Adrenal gland (tissue), 9 donors: ENCODE measurements at regions not wholly inside any gene's neighbourhood (a gene's known extent, or its start where the extent isn't known, plus 50 kb on each side); places are given as distances from the start of the nearest gene placed in this dataset.
"Not testable (repeated sequence)": the region's sequence is repeated elsewhere in the genome, so short reads cannot be mapped to it uniquely, and the experiment has no call there.

Experiments used
- DNase-seq, 7 donors: peaks; one replicate each; pipeline ENCODE4 v3.0.0-alpha.2; 2019 to 2020
- H3K27ac ChIP-seq, 5 donors: fragments of 200-600 bp; sonication (generic) in 4 of 5; 1 replicate in 3 of 5; 2 replicates in 2 of 5; pipeline versions ENCODE4 v1.5.1 to v1.8.0; 2016 to 2020; ENCODE audit warnings: mild to moderate bottlenecking in 1 of 5
- H3K27me3 ChIP-seq: fragments of 200-600 bp; 2 replicates; pipeline ENCODE4 v1.8.0; 2021
- H3K36me3 ChIP-seq, 2 donors: fragments of 200-600 bp; replicated peaks in 1 of 2; 1 replicate in 1 of 2; 2 replicates in 1 of 2; pipeline versions ENCODE4 v1.5.1 to v1.8.0; 2018 to 2022
- H3K4me1 ChIP-seq, 2 donors: fragments of 200-600 bp; replicated peaks in 1 of 2; 1 replicate in 1 of 2; 2 replicates in 1 of 2; pipeline versions ENCODE4 v1.5.1 to v1.8.0; 2018 to 2021
- H3K4me3 ChIP-seq, 4 donors: fragments of 200-600 bp; sonication (generic) in 3 of 4; one replicate each; pipeline ENCODE4 v1.5.1; 2016 to 2018
- H3K9me3 ChIP-seq, 3 donors: fragments of 200-600 bp; sonication (generic) in 1 of 3; replicated peaks in 1 of 3; 1 replicate in 2 of 3; 2 replicates in 1 of 3; pipeline versions ENCODE4 v1.5.1 to v1.8.0; 2016 to 2021
- POLR2A ChIP-seq, 2 donors: fragments of 450-650 bp; IDR thresholded peaks; one replicate each; pipeline ENCODE4 v1.6.1; 2017; ENCODE audit warnings: antibody characterized with exemption in 2 of 2, mild to moderate bottlenecking in 2 of 2, moderate library complexity in 1 of 2
- WGBS, 4 donors: extraction: QIAGEN DNeasy Blood & Tissue Kit in 2 of 4; methylation state at CpG; one replicate each; pipeline versions ENCODE4 v1.1.5 to v1.1.7; 2013 to 2017; 5-methylcytosine and 5-hydroxymethylcytosine counted together
- intact Hi-C, 2 donors: fragments of 100-400 bp; cut with DNase I; formaldehyde crosslinking; loops; one replicate each; pipeline versions ENCODE4 v1.14.1 to v1.15.0; 2022 to 2023
- TF ChIP-seq, protein P1 (sequence below), 6 experiments: fragments of 450-650 bp in 4 of 6; fragments of 200-600 bp in 2 of 6; sonication (generic) in 1 of 6; IDR thresholded peaks; 1 replicate in 5 of 6; 2 replicates in 1 of 6; pipeline versions ENCODE4 v1.5.1 to v1.8.0; 2016 to 2021; ENCODE audit warnings: antibody characterized with exemption in 6 of 6, mild to moderate bottlenecking in 2 of 6, moderate library complexity in 1 of 6
- donor health status: healthy with polysubstance abuse.
- donor health status: Bipolar disorder and iron deficiency.
- donor health status: DM: yes; HTN: yes; CAD: no.
- donor health status: DM: no; HTN: no; CAD: no.
- donor health status: DM: no; HTN: no; CAD: no.

DNA sequence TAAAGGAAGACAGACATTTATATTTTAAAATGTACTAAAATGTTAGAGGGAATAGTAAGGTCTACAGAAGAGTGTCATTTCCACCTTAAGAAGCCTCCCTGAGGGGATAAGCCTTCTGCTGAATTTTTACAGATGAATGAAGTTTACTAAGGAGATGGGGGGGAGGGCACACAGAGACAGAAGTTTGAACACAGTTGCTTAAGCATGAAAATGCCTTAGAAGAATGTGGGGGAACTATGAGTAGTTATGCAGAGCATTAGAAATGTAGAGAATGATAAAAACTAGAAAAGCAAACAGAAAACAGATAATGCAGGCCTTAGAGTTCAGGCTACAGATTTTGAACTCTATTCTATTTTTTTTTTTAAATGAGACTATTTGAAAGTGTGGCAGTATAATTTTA lies 232.2 kb upstream of the VLDLR start:
- TF ChIP-seq POLR2A (IDR thresholded peaks at IDR 0.05), result no peak
- TF ChIP-seq, protein P1, sequence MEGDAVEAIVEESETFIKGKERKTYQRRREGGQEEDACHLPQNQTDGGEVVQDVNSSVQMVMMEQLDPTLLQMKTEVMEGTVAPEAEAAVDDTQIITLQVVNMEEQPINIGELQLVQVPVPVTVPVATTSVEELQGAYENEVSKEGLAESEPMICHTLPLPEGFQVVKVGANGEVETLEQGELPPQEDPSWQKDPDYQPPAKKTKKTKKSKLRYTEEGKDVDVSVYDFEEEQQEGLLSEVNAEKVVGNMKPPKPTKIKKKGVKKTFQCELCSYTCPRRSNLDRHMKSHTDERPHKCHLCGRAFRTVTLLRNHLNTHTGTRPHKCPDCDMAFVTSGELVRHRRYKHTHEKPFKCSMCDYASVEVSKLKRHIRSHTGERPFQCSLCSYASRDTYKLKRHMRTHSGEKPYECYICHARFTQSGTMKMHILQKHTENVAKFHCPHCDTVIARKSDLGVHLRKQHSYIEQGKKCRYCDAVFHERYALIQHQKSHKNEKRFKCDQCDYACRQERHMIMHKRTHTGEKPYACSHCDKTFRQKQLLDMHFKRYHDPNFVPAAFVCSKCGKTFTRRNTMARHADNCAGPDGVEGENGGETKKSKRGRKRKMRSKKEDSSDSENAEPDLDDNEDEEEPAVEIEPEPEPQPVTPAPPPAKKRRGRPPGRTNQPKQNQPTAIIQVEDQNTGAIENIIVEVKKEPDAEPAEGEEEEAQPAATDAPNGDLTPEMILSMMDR (IDR thresholded peaks at IDR 0.05), result no peak
- intact Hi-C loops, result no loop called here
- no peak overlapping the region for H3K27ac ChIP-seq

DNA sequence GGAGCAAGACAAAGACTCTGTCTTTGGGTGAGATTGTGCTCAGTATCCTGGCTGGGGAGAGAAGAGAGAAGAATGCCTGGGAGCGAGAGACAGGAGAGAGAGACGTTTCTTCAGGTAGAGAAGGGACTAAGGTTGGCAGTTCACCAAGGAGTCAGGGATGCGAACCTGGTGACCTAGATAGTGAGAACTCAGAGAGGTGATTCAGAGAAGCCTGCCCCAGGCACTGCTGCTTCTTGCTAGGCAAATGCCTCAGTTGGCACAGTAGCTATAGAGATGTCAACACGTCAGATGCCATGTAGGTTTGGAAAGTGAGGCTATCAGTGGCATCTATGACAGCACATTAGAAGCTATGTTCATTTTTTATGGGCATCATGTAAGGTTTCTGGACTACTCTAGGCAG lies 231.6 kb upstream of the VLDLR start:
- Histone ChIP-seq H3K9me3 (no peaks in the 10 kb centered on the region), H3K36me3 (no peaks in the 10 kb centered on the region), H3K4me1 (peaks cover 0 to 9% of the 10 kb centered on the region in 2 donors), H3K27ac (no peak overlapping the region), H3K27me3 (no peaks in the 10 kb centered on the region), H3K4me3 (no peak overlapping the region)
- 72 to 87% (median 77%) methylated on average over 4 of the region's 4 CpGs for WGBS, 4 donors
- TF ChIP-seq POLR2A (IDR thresholded peaks at IDR 0.05), result no peak
- TF ChIP-seq, protein P1 (IDR thresholded peaks at IDR 0.05), result no peak
- intact Hi-C loops, result no loop called here
- no peak for DNase-seq

More for the DNA sequence above, 232.2 kb upstream of the VLDLR start:
- Histone ChIP-seq H3K4me3 (no peak overlapping the region), H3K4me1 (peaks cover 0 to 9% of the 10 kb centered on the region in 2 donors), H3K36me3 (no peaks in the 10 kb centered on the region), H3K27me3 (no peaks in the 10 kb centered on the region), H3K9me3 (no peaks in the 10 kb centered on the region)
- no peak for DNase-seq

GRCh38 chr9:2391509-2392132 lies 230.0 kb upstream of the VLDLR start:
- H3K4me1 ChIP-seq, H3K4me3 ChIP-seq, H3K27ac ChIP-seq, intact Hi-C loops, H3K36me3 ChIP-seq, H3K9me3 ChIP-seq, DNase-seq, H3K27me3 ChIP-seq: not testable (repeated sequence)

GRCh38 chr9:2394087-2394741 lies 227.4 kb upstream of the VLDLR start:
- DNase-seq, H3K27ac ChIP-seq, H3K4me3 ChIP-seq, H3K36me3 ChIP-seq, intact Hi-C loops, H3K9me3 ChIP-seq, H3K4me1 ChIP-seq, H3K27me3 ChIP-seq: not testable (repeated sequence)

DNA sequence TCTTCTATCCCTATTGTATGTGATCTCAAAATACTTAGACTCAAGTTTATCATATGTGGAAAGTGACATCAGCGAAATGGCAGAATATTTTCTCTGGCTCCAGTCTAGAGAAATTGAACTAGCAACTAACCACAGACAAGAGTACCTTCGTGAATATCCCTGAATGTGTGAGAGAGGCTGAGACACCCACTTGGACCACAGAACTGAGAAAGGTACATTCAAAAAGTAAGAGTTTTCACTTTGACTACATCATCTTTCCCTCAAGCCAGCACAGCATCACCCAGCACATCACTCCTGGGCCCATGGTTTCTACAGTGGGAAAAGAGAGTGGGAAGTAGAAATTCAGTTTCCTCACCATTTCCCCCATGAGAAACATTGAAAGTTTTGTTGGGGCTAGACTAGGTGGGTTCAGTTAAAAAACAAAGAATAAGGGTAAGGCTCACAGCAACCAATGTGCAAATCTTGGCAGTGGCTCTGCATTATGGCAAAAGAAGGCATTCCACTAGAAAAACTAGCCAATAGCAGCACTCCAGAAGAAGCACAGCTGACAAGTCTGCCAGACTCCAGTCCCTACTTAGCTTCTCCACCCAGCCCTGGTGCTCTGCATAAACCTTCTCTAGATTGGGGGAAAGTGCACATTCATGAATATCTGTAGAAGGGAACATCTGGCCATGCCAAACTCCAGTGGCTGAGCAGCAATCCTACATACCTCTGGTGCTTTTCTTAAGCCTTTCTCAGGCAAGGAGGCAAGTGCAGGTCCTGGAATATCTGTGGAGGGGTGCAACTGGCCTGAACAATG lies 225.6 kb upstream of the VLDLR start:
- 83 to 95% (median 88%) methylated on average over 2 of the region's 2 CpGs for WGBS, 4 donors
- no peaks in the 10 kb centered on the region for H3K27me3 ChIP-seq
- H3K36me3 ChIP-seq, result no peaks in the 10 kb centered on the region
- TF ChIP-seq, protein P1 (IDR thresholded peaks at IDR 0.05), result no peak
- no peak for TF ChIP-seq POLR2A (IDR thresholded peaks at IDR 0.05)
- H3K9me3 ChIP-seq, result no peaks in the 10 kb centered on the region
- no peak overlapping the region for H3K27ac ChIP-seq
- no peak overlapping the region for H3K4me3 ChIP-seq
- intact Hi-C loops, result no loop called here
- DNase-seq, result no peak
- H3K4me1 ChIP-seq, result peaks cover 0 to 8% of the 10 kb centered on the region in 2 donors
